Osteocyte (in vitro differentiated cells): ENCODE measurements at regions not wholly inside any gene's neighbourhood (a gene's known extent, or its start where the extent isn't known, plus 50 kb on each side); places are given as distances from the start of the nearest gene placed in this dataset.

Source experiments
- DNase-seq: peaks from one replicate; pipeline ENCODE4 v3.0.0; 2021; ENCODE audit warnings: mixed read lengths; ENCODE audit not compliant: unreplicated experiment; ENCODE audit errors: extremely low spot score
- H3K27ac Mint-ChIP-seq: one replicate; pipeline ENCODE4 v1.8.0; 2021; ENCODE audit warnings: mild to moderate bottlenecking, mixed read lengths; ENCODE audit not compliant: unreplicated experiment
- H3K27me3 Mint-ChIP-seq: one replicate; pipeline ENCODE4 v1.8.0; 2021; ENCODE audit warnings: mixed read lengths; ENCODE audit not compliant: unreplicated experiment
- H3K36me3 Mint-ChIP-seq: one replicate; pipeline ENCODE4 v1.8.0; 2021; ENCODE audit warnings: mixed read lengths; ENCODE audit not compliant: unreplicated experiment
- H3K4me1 Mint-ChIP-seq: one replicate; pipeline ENCODE4 v1.8.0; 2021; ENCODE audit warnings: mixed read lengths; ENCODE audit not compliant: unreplicated experiment
- H3K4me3 Mint-ChIP-seq: one replicate; pipeline ENCODE4 v1.8.0; 2021; ENCODE audit warnings: mild to moderate bottlenecking, moderate library complexity, mixed read lengths; ENCODE audit not compliant: unreplicated experiment
- H3K9me3 Mint-ChIP-seq: one replicate; pipeline ENCODE4 v1.8.0; 2021; ENCODE audit warnings: mixed read lengths; ENCODE audit not compliant: unreplicated experiment
- TF ChIP-seq, protein P1 (sequence below): fragments of 200-600 bp; sonication (generic); IDR thresholded peaks from 2 replicates; pipeline ENCODE4 v1.5.0; 2021; ENCODE audit warnings: antibody characterized with exemption, mild to moderate bottlenecking, moderate library complexity

DNA sequence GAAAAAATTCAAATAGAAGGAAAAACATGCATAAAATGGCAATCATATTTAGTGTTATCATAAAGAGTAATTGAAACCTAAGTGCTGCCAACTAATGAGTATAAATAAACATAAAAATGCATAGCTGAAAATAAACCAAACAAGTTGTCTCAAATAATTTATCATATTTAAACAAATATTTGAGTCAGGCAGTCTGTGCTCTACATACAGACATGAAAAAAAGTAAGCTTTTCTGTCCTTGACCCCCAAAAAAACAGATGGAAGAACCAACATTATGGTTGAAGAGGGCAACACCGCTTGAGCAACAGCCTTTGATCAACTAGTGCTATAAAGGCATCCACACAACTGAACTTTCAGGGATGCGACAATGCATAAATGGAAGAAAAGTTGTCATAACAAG lies 735.1 kb upstream of the MIR17HG start:
- Mint-ChIP-seq H3K9me3 (no peaks in the 10 kb centered on the region), H3K27me3 (no peaks in the 10 kb centered on the region), H3K4me3 (no peak overlapping the region), H3K4me1 (no peaks in the 10 kb centered on the region), H3K36me3 (no peaks in the 10 kb centered on the region), H3K27ac (no peak overlapping the region)
- no peak for DNase-seq
- TF ChIP-seq, protein P1, sequence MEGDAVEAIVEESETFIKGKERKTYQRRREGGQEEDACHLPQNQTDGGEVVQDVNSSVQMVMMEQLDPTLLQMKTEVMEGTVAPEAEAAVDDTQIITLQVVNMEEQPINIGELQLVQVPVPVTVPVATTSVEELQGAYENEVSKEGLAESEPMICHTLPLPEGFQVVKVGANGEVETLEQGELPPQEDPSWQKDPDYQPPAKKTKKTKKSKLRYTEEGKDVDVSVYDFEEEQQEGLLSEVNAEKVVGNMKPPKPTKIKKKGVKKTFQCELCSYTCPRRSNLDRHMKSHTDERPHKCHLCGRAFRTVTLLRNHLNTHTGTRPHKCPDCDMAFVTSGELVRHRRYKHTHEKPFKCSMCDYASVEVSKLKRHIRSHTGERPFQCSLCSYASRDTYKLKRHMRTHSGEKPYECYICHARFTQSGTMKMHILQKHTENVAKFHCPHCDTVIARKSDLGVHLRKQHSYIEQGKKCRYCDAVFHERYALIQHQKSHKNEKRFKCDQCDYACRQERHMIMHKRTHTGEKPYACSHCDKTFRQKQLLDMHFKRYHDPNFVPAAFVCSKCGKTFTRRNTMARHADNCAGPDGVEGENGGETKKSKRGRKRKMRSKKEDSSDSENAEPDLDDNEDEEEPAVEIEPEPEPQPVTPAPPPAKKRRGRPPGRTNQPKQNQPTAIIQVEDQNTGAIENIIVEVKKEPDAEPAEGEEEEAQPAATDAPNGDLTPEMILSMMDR: no peak

DNA sequence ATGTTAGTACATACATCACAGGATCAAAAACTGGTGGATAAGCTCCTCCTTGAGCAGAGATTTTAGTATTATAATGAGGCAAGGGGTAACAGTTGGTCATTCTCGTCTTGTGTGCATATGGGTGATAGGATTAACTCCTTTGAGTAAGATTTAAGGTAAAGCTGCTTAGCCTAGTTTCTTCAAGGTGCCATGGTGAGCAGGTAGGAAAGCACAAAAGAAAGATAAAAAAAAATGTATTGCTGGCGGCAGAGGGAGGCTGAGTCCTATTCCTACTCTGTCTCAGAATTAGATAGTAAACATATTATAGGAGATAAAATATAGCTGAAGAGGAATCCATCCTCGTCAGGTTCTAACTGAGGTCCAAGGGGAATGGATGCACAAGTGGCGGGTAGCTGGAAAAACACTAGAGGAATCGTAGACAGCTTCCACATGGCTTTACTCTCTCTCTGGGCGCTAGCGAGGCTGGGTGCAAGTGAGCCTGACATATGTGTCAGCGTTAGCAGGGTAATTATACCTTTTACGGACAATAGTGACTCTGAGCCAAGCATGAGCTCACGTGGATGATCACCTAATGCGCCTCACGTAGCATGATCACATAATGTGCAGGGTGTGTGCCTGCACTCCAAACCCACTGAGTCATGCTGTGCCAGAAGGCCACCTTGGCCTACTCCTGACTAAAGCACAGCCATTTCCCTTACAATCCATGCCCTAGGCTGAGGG lies 734.3 kb upstream of the MIR17HG start:
- H3K4me1 Mint-ChIP-seq: no peaks in the 10 kb centered on the region
- no peak overlapping the region for H3K4me3 Mint-ChIP-seq
- H3K9me3 Mint-ChIP-seq: no peaks in the 10 kb centered on the region
- H3K36me3 Mint-ChIP-seq: no peaks in the 10 kb centered on the region
- TF ChIP-seq, protein P1: no peak
- H3K27ac Mint-ChIP-seq: no peak overlapping the region
- H3K27me3 Mint-ChIP-seq: no peaks in the 10 kb centered on the region
- no peak for DNase-seq

DNA sequence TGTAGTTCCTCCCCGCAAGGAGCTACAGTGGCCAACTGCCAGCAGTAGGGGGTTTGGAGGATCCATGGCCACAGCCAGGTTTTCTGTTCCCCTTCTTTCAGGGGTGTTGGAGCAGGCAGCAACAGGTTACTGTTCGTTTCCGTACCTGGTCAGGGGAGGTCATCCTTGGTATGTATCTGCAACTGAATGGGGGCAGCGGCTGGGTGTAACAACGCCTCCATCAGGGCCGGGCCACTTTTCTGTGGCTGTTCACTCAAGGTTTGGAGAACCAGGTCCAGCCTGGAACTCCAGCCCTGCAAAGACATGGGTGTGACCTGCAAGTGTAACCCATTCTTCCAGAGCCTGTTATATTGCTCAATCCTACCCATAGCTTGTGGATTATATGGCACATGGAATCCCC lies 732.3 kb upstream of the MIR17HG start:
- H3K4me1 Mint-ChIP-seq: no peaks in the 10 kb centered on the region
- no peak for DNase-seq
- no peaks in the 10 kb centered on the region for H3K27me3 Mint-ChIP-seq
- no peak overlapping the region for H3K27ac Mint-ChIP-seq
- H3K36me3 Mint-ChIP-seq: no peaks in the 10 kb centered on the region
- TF ChIP-seq, protein P1: no peak
- H3K9me3 Mint-ChIP-seq: no peaks in the 10 kb centered on the region
- H3K4me3 Mint-ChIP-seq: no peak overlapping the region

DNA sequence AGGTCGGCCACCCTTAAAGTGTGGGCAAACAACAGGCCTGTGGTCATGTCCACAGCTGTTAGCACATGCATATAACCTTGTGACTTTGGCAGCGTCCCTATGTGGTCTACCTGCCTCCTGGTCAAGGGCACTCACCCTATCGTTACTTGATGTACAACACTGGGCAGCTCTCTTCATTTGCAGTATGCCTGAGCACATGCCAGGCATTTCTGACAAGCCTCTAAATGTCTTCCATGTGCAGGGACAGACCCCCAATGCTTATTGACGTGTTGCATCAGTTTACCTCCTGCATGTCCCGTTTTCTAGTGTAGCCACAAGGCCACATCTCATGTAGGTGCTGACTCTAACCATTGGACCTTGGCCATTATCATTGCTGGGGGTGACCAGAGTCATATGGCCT lies 731.7 kb upstream of the MIR17HG start:
- no peaks in the 10 kb centered on the region for H3K27me3 Mint-ChIP-seq
- TF ChIP-seq, protein P1: no peak
- H3K27ac Mint-ChIP-seq: no peak overlapping the region
- H3K36me3 Mint-ChIP-seq: no peaks in the 10 kb centered on the region
- DNase-seq: no peak
- H3K4me1 Mint-ChIP-seq: no peaks in the 10 kb centered on the region
- H3K4me3 Mint-ChIP-seq: no peak overlapping the region
- H3K9me3 Mint-ChIP-seq: no peaks in the 10 kb centered on the region

DNA sequence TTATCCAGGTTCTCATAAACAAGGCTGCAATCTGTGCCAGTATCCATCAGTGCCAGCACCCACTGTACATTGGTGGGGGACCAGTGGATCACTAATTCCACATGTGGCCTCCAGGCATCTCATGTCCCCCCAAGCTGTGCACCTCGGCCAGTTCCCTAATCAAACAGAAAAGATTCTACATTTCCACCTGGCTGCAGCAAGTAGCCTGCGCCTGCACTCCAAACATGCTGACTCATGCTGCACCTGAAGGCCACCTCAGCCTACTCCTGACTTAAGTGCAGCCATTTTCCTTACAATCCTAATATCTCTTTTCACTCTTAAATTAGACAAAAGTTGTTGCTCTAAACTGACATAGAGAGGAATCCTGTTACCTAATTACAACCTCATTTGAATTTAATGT lies 729.4 kb upstream of the MIR17HG start:
- TF ChIP-seq, protein P1: no peak
- no peak for DNase-seq
- H3K9me3 Mint-ChIP-seq: no peaks in the 10 kb centered on the region
- H3K4me3 Mint-ChIP-seq: no peak overlapping the region
- H3K4me1 Mint-ChIP-seq: peaks cover 11% of the 10 kb centered on the region
- no peak overlapping the region for H3K27ac Mint-ChIP-seq
- H3K27me3 Mint-ChIP-seq: no peaks in the 10 kb centered on the region
- H3K36me3 Mint-ChIP-seq: no peaks in the 10 kb centered on the region
